PFSK-1 (cell line): ENCODE measurements at regions not wholly inside any gene's neighbourhood (a gene's known extent, or its start where the extent isn't known, plus 50 kb on each side); places are given as distances from the start of the nearest gene placed in this dataset.

Experiments used
- FOXP2 ChIP-seq: optimal IDR thresholded peaks from 2 replicates; pipeline ENCODE3; 2011; ENCODE audit warnings: borderline replicate concordance, control low read depth, inconsistent platforms; ENCODE audit not compliant: insufficient read depth; ENCODE audit errors: extremely low read length, extremely low read depth
- POLR2AphosphoS5 ChIP-seq: IDR thresholded peaks from 2 replicates; pipeline ENCODE4 v1.6.1; 2012; ENCODE audit warnings: low read depth, mild to moderate bottlenecking, control low read depth, low read length, moderate library complexity
- SIN3A ChIP-seq: IDR thresholded peaks from 2 replicates; pipeline ENCODE4 v1.6.1; 2012; ENCODE audit warnings: mild to moderate bottlenecking, low read length, moderate library complexity, borderline replicate concordance; ENCODE audit not compliant: insufficient read depth
- TAF1 ChIP-seq: IDR thresholded peaks from 2 replicates; pipeline ENCODE4 v1.6.1; 2012; ENCODE audit warnings: low read length, control low read depth, borderline replicate concordance; ENCODE audit not compliant: insufficient read depth
- TF ChIP-seq, protein P1 (sequence below), 2 experiments: IDR thresholded peaks; 2 replicates each; pipeline versions ENCODE4 v1.6.1 to v1.8.0; 2011 to 2012; ENCODE audit warnings: low read depth in 2 of 2, low read length in 2 of 2, control low read depth in 1 of 2, inconsistent platforms in 1 of 2, mild to moderate bottlenecking in 1 of 2, moderate library complexity in 1 of 2; ENCODE audit not compliant: insufficient read depth in 1 of 2

DNA sequence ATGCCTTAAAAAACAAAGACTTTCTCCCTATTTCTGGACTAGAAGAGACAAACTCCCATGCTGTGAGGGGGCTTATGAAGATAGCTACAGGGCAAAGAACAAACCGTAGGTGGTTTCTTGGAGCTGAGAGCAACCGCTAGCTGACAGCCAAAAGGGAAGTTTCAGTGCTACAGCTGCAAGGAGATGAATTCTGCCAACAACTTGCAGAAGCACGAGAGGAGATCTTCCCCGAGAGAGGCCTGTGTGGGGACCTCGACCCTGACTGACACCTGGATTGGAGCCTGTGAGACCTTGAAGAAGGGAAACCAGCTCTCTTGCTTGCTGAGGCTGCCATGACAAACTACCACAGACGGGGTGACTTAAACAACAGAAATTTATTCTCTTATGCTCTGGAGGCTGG lies 183.8 kb upstream of the VCX3A start:
- no peak for TF ChIP-seq SIN3A
- TF ChIP-seq TAF1: no peak
- TF ChIP-seq POLR2AphosphoS5: no peak
- TF ChIP-seq, protein P1, sequence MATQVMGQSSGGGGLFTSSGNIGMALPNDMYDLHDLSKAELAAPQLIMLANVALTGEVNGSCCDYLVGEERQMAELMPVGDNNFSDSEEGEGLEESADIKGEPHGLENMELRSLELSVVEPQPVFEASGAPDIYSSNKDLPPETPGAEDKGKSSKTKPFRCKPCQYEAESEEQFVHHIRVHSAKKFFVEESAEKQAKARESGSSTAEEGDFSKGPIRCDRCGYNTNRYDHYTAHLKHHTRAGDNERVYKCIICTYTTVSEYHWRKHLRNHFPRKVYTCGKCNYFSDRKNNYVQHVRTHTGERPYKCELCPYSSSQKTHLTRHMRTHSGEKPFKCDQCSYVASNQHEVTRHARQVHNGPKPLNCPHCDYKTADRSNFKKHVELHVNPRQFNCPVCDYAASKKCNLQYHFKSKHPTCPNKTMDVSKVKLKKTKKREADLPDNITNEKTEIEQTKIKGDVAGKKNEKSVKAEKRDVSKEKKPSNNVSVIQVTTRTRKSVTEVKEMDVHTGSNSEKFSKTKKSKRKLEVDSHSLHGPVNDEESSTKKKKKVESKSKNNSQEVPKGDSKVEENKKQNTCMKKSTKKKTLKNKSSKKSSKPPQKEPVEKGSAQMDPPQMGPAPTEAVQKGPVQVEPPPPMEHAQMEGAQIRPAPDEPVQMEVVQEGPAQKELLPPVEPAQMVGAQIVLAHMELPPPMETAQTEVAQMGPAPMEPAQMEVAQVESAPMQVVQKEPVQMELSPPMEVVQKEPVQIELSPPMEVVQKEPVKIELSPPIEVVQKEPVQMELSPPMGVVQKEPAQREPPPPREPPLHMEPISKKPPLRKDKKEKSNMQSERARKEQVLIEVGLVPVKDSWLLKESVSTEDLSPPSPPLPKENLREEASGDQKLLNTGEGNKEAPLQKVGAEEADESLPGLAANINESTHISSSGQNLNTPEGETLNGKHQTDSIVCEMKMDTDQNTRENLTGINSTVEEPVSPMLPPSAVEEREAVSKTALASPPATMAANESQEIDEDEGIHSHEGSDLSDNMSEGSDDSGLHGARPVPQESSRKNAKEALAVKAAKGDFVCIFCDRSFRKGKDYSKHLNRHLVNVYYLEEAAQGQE (IDR thresholded peaks at IDR 0.05; ENCODE audit: insufficient read depth in 1 of 2, low read depth in 2 of 2, low read length in 2 of 2): no peak
- no peak for TF ChIP-seq FOXP2

DNA sequence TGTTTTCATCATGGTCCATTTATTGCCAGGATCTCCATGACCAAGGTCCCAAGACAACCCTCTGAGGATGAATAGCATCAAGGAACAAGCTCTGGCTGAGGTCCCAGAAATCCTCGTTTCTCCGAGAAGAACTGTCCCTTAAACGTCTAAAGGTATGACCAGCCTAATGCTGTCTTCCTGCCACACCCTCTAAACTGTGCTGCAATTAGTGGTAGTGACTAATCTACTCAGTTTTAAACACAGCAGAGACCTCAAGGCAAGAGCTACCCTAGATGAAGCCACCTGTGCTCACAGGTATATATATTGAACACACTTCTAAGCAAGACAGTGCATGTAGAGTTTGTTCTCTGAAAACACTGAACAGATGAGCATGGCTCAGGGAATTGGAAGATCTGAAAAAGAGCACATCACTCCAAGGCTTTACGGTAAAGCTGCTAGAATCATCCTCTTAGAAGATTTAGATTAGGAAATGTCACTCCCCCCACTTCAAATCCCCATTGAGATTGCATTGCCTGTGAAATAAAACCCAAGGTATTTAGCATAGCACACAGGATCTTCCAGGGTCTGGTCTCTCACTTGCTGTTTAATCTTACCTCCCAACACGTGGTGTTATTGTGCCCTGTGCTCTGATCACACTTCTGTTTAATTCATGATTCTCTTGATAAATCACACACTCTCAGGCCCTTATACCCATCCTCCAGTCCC lies 173.9 kb upstream of the VCX3A start:
- TF ChIP-seq SIN3A (no peak), FOXP2 (no peak), TAF1 (no peak), POLR2AphosphoS5 (no peak)
- TF ChIP-seq, protein P1 (IDR thresholded peaks at IDR 0.05; ENCODE audit: insufficient read depth in 1 of 2, low read depth in 2 of 2, low read length in 2 of 2): no peak

DNA sequence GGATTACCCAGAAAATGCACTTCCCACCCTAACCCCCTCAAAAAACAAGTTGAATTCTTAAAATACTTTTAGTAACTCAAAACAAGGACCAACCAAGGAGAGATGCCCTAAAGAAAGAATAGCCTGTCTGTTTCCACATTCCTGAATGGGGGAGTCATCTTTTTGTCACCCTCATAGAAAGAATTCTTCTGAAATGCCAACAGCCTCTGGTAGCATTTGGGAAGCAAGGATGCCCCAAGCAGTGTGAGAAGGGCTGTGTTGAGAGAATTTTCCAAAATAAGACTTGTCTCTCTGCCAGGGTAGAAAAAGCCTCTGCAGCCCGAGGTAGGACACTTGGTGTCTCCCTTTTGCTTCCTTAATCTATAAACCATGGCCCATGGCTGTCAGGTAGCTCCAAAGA lies 173.1 kb upstream of the VCX3A start:
- TF ChIP-seq, protein P1 (IDR thresholded peaks at IDR 0.05; ENCODE audit: insufficient read depth in 1 of 2, low read depth in 2 of 2, low read length in 2 of 2): no peak
- TF ChIP-seq SIN3A: no peak
- no peak for TF ChIP-seq POLR2AphosphoS5
- no peak for TF ChIP-seq FOXP2
- TF ChIP-seq TAF1: no peak

DNA sequence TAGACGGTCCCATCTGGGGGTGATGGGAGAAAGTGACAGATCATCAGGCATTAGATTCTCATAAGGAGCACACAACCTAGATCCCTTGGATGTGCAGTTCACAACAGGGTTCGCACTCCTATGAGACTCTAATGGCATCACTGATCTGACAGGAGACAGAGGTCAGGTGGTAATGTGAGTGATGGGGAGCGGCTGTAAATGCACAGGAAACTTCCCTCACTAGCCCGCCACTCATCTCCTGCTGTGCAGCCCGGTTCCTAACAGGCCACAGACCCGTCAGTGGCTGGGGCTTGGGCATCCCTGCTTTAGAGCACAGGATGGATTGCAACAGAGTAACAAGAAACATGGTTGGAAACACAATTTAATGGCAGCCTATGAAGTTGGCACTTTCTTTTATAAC lies 172.6 kb upstream of the VCX3A start:
- TF ChIP-seq FOXP2: no peak
- no peak for TF ChIP-seq SIN3A
- TF ChIP-seq POLR2AphosphoS5: no peak
- TF ChIP-seq, protein P1 (IDR thresholded peaks at IDR 0.05; ENCODE audit: insufficient read depth in 1 of 2, low read depth in 2 of 2, low read length in 2 of 2): no peak
- no peak for TF ChIP-seq TAF1
